Ovary (tissue), 3 donors: ENCODE measurements at regions not wholly inside any gene's neighbourhood (a gene's known extent, or its start where the extent isn't known, plus 50 kb on each side); places are given as distances from the start of the nearest gene placed in this dataset.

Experiments used
- POLR2A ChIP-seq: fragments of 450-650 bp; IDR thresholded peaks from one replicate; pipeline ENCODE4 v1.6.1; 2017; ENCODE audit warnings: antibody characterized with exemption, mild to moderate bottlenecking, moderate library complexity
- TF ChIP-seq, protein P1 (sequence below), 3 donors: fragments of 450-650 bp in 2 of 3; fragments of 200-600 bp in 1 of 3; IDR thresholded peaks; one replicate each; pipeline versions ENCODE4 v1.5.1 to v1.8.0; 2016 to 2022; ENCODE audit warnings: antibody characterized with exemption in 3 of 3, mild to moderate bottlenecking in 1 of 3
- donor health status: DM: no; HTN: no; CAD: no.

GRCh38 chr2:8191427-8191826 is 490.4 kb upstream of the ID2 start:
- TF ChIP-seq, protein P1, sequence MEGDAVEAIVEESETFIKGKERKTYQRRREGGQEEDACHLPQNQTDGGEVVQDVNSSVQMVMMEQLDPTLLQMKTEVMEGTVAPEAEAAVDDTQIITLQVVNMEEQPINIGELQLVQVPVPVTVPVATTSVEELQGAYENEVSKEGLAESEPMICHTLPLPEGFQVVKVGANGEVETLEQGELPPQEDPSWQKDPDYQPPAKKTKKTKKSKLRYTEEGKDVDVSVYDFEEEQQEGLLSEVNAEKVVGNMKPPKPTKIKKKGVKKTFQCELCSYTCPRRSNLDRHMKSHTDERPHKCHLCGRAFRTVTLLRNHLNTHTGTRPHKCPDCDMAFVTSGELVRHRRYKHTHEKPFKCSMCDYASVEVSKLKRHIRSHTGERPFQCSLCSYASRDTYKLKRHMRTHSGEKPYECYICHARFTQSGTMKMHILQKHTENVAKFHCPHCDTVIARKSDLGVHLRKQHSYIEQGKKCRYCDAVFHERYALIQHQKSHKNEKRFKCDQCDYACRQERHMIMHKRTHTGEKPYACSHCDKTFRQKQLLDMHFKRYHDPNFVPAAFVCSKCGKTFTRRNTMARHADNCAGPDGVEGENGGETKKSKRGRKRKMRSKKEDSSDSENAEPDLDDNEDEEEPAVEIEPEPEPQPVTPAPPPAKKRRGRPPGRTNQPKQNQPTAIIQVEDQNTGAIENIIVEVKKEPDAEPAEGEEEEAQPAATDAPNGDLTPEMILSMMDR (IDR thresholded peaks at IDR 0.05), result no peak
- TF ChIP-seq POLR2A, result no peak
